Right ventricle myocardium superior (tissue), 1 donor: ENCODE measurements at regions not wholly inside any gene's neighbourhood (a gene's known extent, or its start where the extent isn't known, plus 50 kb on each side); places are given as distances from the start of the nearest gene placed in this dataset.

Source experiments
- ATAC-seq: fragments of 200-7000 bp; cut with Tn5 transposase; one replicate; pipeline ENCODE4 v1.9.1; 2020; ENCODE audit warnings: mild to moderate bottlenecking; ENCODE audit not compliant: poor library complexity
- DNase-seq: peaks from one replicate; pipeline ENCODE4 v3.0.0-alpha.2; 2020
- intact Hi-C: fragments of 100-400 bp; cut with DNase I; formaldehyde crosslinking; loops from one replicate; pipeline ENCODE4 v1.11.2; 2022
- donor health status: DM: no; HTN: yes; CAD: no; lungs with severe emphysema.

DNA sequence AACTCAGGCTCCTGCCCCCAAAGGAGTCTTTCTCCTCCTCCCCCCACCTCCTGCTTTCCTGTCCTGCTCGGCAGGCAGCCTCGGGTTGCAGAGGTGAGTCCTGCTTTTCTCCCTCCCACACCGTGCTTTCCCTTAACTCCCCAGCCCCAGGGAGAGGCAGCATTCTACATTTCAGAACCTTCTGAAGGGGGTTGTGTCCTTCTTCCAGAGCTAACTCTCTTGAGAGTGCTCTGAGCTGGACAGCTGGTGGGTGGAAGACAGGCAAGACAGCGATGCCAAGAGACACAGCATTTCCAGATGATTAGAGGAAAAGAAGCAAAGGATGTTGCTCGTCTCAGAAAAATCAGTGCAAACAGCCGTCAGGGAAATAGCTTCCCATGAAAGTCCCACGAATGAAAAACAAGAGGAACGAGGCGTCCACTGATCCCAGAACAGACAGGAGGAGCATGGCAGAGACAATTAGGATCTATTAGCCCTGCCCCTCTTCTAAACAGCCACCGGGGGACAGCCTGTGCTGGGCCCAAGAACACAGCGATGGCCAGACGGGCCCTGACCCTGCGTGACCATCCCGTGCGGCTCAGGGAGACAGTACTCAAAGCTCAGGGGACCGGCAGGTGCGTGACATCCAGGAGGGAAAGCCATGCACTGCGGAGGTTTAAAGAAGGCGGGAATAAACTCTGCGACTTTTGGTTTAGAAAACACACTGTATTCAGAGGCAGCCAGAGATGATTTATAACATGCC, 216.5 kb upstream of the RTL1 start:
- ATAC-seq: peak; percentile 72
- intact Hi-C loops: no loop called here
- peak; percentile 43 for DNase-seq

DNA sequence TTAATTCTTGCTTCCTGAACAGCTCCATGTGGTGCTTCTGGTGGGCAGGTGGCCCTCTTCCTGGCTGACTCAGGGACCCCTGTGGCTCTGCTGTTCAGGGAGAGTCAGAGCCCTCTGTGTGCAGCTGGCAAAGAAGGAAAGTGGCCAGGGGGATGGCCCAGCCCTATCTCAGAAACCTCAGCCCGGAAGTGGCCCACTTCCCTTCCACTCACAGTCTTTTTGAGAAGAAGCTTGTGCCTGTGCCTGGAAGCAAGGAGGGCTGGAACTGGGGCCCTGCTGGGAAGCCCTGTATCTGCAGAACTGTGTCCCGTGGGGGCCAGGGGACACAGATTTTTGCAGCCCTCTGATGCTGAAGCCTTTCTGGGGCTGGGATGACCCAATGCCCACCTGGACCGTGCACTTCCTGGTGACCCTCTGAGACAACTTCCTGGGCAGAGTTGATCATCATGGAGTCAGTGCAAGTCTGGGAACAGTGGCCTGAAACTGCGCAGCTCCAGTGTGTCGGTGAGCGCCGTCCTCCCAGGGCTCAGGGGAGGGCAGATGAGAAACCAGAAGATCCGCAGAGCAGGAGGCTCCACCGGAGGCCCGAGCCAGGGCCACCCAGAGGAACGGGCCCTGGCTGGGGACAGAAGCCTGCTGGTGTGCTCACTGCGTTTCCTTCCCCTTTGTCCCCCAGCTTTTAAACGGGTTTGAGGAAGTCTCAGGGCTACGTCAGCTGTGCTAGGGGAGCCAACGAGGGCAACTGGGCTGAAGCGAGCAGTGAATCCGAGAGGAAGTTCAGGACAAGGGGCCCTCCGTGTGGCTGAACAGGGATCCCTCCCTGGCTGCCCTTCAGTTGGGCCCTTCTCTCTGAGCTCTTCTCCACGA, 217.4 kb upstream of the RTL1 start:
- peak; percentile 67 for ATAC-seq
- intact Hi-C loops: no loop called here

GRCh38 chr14:101121508-101122139, 218.1 kb upstream of the RTL1 start:
- peak; percentile 39 for DNase-seq
- ATAC-seq: no peak
- intact Hi-C loops: no loop called here

More for the DNA sequence above, 217.4 kb upstream of the RTL1 start:
- DNase-seq: peak; percentile 69

- intact Hi-C loops: no loop called here
- ATAC-seq: no peak
- DNase-seq: no peak
These were observed 219.0 kb upstream of the RTL1 start for GRCh38 chr14:101122237-101123141.

DNA sequence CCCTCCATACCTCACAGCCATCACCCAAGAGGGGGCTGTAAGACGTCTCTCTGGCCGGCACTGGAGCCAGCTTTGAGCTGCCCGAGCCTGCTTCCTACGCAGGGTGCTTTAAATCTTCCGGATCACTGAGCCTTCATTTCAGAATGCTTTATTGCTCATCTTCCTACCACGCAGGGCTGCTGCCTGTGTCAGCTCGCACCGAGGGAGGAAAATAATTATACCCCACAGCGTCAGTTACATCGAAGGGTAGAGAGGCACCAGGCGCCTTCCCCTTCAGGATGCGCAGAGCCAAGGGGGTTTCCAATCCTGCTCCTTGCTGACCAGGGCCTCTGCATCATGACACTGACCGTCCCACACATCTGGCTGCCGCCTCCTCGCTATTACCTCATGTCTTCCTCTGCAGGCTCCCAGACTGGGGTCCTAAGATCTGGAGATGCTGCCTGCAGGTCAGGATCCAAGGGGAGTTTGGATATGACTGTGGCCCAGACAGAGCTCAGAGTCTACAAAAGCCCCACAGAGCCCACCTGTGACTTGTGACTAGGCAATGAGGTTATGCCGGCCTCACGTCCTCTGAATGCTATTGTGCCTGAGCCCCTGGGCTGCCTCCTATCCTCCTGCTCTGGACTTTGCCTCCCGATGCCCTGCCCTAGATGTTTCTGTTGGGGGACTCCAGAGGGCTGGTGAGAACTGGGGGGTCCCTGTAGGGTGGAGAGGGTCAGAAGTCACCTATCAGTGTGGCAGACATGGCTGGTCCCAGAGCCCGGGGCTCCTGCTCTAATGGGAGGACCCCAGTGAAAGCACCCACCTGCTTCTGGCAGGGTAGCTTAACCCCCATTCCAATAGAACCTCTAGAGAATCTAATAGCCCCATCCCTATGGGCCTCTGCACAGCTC, 220.3 kb upstream of the RTL1 start:
- DNase-seq (no peak), ATAC-seq (no peak)
- intact Hi-C loops: no loop called here

GRCh38 chr14:101124815-101125214, 221.3 kb upstream of the RTL1 start:
- ATAC-seq (no peak), DNase-seq (no peak)
- intact Hi-C loops: no loop called here

DNA sequence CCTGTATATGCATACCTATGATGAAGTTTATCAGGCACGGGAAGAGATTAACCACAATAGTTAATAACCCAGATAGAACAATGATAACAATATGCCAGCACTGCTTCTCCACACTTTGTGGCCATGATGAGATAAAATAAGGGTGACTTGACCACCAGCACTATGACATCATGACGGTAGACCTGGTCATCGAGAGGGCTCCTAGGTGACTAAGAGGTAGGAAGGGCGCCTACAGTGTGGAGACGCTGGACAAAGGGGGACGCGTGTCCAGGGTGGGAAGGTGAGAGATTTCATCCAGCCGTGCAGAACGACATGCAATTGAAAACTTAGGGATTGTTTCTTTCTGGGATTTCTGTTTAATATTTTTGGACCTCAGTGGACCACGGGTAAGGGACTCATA, 221.8 kb upstream of the RTL1 start:
- DNase-seq (no peak), ATAC-seq (no peak)
- intact Hi-C loops: no loop called here

DNA sequence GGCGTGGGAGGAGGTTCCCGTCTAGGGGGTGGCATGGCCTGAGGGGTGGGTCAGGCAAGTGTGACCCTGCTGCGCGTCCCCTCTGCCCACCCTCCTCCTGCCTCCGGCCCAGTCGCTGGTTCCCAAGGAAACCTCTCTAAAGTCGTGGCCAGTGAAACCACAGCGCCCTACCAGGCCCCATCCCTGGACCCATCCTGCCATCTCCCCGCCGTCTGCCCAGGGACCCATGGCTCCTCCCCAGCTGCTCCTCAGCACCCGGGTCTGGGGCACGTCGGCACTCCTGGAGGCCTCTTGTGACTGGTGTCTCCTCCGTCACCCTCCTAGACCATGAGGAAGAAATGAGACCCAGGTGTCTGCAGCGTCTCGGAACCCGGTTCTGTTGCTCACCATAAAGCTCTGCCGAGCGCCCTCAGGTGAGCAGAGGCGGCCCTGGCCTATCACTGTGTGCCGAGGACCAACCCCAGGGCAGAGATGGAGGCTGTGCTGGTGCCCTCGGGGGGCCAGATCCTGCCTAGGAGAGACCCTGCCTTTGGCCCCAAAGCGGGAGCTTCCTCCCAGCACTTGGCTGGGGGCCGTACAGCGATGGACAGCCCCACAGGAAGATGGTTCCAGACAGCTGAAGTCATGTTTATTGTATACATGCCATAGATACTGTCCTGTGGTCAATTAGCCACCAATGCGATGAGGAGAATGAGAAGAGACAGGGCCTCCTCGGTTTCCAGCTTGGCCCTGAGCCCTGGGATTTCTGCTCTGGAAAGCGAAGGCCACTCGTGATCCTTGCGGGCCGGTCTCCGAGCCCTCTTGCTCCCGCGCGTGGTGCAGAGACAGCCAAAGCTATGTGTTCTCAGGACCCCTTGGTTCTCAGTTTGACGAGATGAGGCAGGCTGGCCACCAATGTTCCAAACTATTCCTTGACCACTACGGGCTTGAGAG, 222.5 kb upstream of the RTL1 start:
- intact Hi-C loops: no loop called here
- no peak for ATAC-seq
- no peak for DNase-seq

DNA sequence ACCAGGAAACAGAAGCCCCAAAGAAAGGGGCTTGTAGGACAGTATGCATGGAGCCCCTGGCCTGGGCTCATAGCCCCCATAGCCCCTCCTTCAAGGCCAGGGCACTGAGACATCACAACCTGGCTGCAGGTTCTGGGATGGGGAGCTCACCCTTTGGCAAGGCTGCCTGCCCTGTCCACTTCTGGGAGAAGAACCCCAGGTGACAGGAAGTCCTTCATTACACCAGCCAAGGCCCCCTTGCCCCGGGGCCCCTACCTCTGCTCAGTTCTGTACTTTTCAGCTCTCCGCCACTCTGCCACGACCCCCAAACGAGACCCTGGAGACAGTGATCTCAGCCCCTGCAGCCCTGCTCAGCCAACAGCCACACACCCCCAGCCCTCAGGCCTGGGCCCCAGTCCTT, 223.2 kb upstream of the RTL1 start:
- ATAC-seq (no peak), DNase-seq (no peak)
- intact Hi-C loops: no loop called here

GRCh38 chr14:101127224-101127623, 223.7 kb upstream of the RTL1 start:
- intact Hi-C loops: no loop called here
- no peak for DNase-seq
- ATAC-seq: no peak

DNA sequence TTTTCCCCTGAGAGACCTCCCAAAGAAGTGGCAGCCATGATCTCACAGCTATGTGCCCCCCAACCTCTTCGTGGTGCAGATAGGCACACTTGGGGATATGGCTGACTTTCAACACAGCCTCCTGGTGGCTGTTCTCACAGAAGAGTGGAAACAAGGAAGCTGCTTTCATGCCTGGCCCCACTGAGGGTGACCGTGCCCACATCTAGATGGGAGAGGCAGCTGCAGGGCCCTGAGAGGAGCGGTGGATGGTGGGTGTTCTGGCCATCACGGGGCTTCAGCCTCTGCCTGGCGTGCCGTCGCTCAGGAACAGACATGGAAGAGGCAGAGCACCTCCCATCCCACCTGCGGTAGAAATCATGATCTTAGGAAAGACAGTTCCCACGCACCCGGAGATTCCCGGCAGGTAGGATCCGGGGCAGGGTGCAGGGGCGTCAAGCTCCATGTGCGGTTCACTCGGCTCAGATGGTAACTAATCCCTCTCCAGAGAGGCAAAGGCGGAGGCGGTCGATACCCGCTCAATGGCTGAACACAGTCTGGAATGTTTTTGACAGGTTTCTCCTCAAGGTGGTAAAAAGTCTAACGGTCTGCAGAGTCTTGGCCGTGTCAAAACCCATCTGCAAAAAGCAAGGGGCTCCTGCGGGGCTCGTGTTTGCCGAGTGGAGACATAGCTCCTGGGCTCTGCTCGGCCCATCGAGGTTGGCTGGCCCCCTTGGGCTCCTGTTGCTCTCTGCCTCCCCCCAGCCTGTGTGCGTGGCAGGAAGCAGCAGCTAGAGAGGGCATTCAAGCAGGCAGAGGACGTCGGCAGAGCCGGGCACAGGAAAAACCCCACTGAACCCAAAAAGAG, 225.2 kb upstream of the RTL1 start:
- no peak for ATAC-seq
- DNase-seq: no peak

DNA sequence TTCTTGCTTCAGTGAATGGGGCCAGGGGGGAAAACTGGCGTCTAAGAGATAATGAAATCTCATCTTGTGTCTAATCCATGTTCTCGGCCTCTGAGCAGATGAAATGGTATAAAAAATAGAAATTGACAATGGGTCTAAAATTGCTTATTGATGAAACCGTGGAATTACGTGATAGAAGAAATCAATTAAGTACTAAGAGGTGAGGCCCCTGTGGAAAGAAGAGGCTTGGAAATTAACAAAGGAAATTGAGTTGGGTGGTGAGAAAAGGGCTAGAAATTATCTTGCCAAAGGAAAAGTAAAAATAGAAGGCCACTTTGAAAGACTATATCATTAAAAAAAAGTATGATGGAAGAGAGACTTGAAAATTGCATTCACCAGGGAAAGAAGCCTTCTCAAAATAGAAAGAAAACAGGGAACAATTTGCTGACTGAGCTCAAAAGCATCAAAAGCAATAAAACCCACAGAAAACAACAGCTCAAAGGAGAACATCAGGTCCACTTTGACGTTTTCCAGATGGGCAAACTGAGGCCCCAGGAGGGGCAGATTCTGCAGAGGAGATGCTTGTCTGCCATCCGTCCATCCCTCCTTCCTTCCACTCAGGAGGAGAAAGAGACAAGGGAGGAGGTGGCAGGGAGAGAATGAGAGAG, 226.1 kb upstream of the RTL1 start:
- no peak for ATAC-seq
- no peak for DNase-seq
- intact Hi-C loops: no loop called here

More for the DNA sequence above, 225.2 kb upstream of the RTL1 start:
- intact Hi-C loops: no loop called here

DNA sequence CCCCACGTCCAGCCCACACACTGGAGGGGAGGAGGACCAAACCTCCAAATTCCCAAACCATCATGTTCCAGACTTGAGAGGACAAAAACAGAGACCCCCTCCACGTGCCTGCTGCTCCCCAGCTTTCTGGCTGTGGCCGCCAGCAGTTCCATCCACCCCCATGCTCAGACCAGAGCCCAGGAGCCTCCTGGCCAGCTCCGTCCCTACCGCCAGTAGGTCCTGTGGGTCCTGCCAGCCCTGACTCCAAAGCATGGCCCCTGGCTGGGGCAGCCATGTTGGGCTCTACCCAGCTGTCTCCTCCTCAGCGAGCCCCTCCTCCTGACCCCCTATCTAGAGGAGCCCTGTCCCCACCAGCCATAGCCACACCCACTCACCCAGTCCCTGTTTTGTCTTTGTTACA, 227.3 kb upstream of the RTL1 start:
- intact Hi-C loops: no loop called here
- DNase-seq (no peak), ATAC-seq (no peak)

DNA sequence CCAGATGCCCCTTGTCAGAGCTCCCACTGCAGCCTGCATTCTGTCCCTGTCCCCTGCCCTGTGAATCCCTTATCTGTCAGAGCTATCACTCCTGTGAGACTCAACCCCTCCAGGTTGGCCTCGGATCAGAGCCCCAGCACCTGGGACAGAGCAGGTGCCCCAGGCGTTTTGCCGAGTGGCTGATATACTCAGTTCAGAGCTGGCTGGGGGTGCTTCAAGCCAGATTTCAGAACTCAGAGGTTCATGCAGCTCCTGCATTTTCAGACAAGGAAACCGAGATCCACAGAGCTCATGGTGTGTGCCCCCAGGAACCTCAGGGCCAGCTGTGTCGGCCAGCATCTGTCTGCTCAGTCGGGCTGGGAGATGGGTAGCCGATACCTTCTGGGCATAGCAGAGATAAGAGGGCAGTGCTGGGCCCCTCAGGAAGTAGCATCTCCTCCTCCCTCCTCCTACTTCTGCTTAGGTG, 228.0 kb upstream of the RTL1 start:
- intact Hi-C loops: no loop called here
- ATAC-seq (no peak), DNase-seq (no peak)

- ATAC-seq: no peak
- DNase-seq: no peak
These were observed 228.6 kb upstream of the RTL1 start for GRCh38 chr14:101132051-101132571.

More at GRCh38 chr14:101132051-101132571, 228.6 kb upstream of the RTL1 start:
- intact Hi-C loops: no loop called here
